GM21723 (cell line): ENCODE measurements at regions not wholly inside any gene's neighbourhood (a gene's known extent, or its start where the extent isn't known, plus 50 kb on each side); places are given as distances from the start of the nearest gene placed in this dataset.

Experiments
- ATAC-seq: cut with Tn5 transposase; IDR thresholded peaks from one replicate; pipeline ENCODE4 v1.9.1; 2021; ENCODE audit warnings: mild to moderate bottlenecking, moderate library complexity; ENCODE audit not compliant: unreplicated experiment

DNA sequence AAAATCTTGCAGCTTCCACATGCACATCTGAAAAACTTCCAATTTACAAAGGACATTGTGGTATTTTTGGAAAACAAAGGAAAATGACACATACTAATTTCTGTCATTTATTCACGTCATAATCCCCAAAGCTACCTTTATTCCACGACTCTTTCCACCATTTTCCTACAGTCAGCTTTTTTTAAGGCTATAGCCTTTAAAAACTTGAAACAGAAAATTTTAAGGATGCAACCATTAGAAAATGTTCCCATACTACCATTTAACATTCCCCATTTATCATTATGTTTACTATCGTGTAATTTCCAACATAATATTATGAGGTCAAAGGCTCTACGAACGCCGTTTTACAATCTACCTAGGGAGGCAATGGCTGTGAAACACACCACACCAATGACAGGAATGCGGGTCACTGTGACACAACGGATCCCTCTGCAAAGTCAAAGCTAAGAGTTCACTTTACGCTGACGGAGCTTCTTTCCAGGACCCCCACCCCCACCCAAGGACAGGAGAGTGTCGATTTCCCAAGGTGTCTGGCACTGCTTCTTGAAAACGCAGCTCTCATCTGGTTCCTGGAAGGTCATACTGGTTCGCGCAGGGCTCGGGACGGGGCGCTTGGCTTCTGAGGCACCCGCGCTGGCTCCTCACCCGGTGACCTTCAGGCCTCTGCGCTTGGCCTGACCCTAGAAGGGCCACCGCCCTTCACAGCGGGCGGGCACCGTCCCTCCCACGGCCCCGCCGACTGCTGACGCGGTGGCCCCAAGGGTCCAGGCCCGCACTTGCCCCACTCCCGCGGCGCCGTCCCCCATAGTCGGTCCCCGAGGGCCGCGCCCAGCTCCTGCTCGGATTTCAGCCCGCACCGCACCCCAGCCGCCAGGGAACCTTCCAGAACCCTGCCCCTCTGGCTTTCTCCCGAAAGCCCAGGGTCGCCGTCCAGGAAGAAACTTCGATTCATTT, 50.5 kb upstream of the ATF3 start:
- peak; percentile 50 for ATAC-seq

DNA sequence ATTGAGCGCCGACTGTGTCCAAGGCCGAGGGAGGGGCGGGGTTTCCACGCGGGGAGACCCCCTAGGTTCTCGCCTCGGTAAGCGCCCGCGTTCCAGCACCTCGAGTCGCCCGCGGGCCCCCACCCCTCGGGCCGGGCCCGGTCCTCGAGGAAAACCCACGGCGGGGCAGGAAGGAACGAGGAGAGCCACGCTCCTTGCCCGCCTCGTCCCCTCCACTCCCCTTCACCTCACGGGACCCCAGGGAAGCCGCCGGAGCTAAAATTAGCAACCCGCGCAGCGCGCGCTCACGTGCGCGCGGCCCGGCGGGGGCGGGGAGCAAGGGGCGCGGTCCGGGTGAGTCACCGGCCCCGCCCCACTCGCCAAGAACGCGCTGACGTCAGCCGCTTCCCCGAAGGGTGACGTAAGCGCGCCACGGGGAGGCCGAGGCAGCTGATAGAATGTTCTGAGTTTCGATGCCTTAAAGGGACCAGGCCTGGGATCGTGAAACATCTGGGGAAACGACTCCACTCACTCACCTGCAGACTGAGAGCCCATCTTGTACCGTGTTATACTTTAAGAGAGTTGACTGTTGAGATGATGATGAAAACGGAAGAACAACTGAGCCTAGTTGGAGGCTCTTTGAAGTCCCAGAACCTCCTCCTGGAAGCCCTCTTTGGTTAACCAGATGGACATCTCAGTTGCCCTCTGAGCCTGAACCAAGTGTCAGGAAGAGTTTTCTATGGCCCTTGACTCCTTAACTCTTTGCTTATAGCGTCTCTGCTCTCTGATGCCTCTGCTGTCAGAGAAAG, 49.7 kb upstream of the ATF3 start:
- peak; percentile 92 for ATAC-seq
